ENCODE measurements at regions not wholly inside any gene's neighbourhood (a gene's known extent, or its start where the extent isn't known, plus 50 kb on each side); places are given as distances from the start of the nearest gene placed in this dataset.
"Not testable (repeated sequence)": the region's sequence is repeated elsewhere in the genome, so short reads cannot be mapped to it uniquely, and the experiment has no call there.

GRCh38 chr5:91820874-91821273, 437.8 kb upstream of the ARRDC3 start:
- no peak for DNase-seq (ENCODE audit: low spot score)

- DNase-seq (ENCODE audit: low spot score), result no peak
These were observed 433.6 kb upstream of the ARRDC3 start for GRCh38 chr5:91816681-91817080.

GRCh38 chr5:91797576-91797975, 414.5 kb upstream of the ARRDC3 start:
- DNase-seq (ENCODE audit: low spot score), result no peak

GRCh38 chr5:91794856-91795548, 411.9 kb upstream of the ARRDC3 start:
- DNase-seq (ENCODE audit: low spot score), result no peak

GRCh38 chr5:91794455-91794854, 411.3 kb upstream of the ARRDC3 start:
- DNase-seq (ENCODE audit: low spot score), result no peak

GRCh38 chr5:91787718-91788117, 404.6 kb upstream of the ARRDC3 start:
- DNase-seq (ENCODE audit: low spot score), result no peak

GRCh38 chr5:91777671-91778070, 394.6 kb upstream of the ARRDC3 start:
- no peak for DNase-seq (ENCODE audit: low spot score)

- DNase-seq (ENCODE audit: low spot score), result no peak
These were observed 393.1 kb upstream of the ARRDC3 start for GRCh38 chr5:91776249-91776648.

- DNase-seq (ENCODE audit: low spot score), result no peak
These were observed 387.3 kb upstream of the ARRDC3 start for GRCh38 chr5:91770400-91770799.

- not testable (repeated sequence) for DNase-seq (ENCODE audit: low spot score)
These were observed 374.3 kb upstream of the ARRDC3 start for GRCh38 chr5:91757383-91757782.

GRCh38 chr5:91754990-91755389, 371.9 kb upstream of the ARRDC3 start:
- no peak for DNase-seq (ENCODE audit: low spot score)

GRCh38 chr5:91744470-91744869, 361.4 kb upstream of the ARRDC3 start:
- DNase-seq (ENCODE audit: low spot score), result not testable (repeated sequence)

GRCh38 chr5:91742550-91742949, 359.4 kb upstream of the ARRDC3 start:
- no peak for DNase-seq (ENCODE audit: low spot score)

- DNase-seq (ENCODE audit: low spot score), result no peak
These were observed 358.8 kb upstream of the ARRDC3 start for GRCh38 chr5:91741764-91742505.

GRCh38 chr5:91730026-91730425, 346.9 kb upstream of the ARRDC3 start:
- DNase-seq (ENCODE audit: low spot score), result no peak

- no peak for DNase-seq (ENCODE audit: low spot score)
These were observed 344.3 kb upstream of the ARRDC3 start for GRCh38 chr5:91727463-91727862.

GRCh38 chr5:91722736-91723467, 339.8 kb upstream of the ARRDC3 start:
- DNase-seq (ENCODE audit: low spot score), result no peak

GRCh38 chr5:91712718-91713117, 329.6 kb upstream of the ARRDC3 start:
- no peak for DNase-seq (ENCODE audit: low spot score)

GRCh38 chr5:91707521-91707841, 324.4 kb upstream of the ARRDC3 start:
- DNase-seq (ENCODE audit: low spot score), result no peak

- DNase-seq (ENCODE audit: low spot score), result no peak
These were observed 323.8 kb upstream of the ARRDC3 start for GRCh38 chr5:91706785-91707520.

- DNase-seq (ENCODE audit: low spot score), result no peak
These were observed 320.0 kb upstream of the ARRDC3 start for GRCh38 chr5:91703128-91703527.

- DNase-seq (ENCODE audit: low spot score), result no peak
These were observed 316.3 kb upstream of the ARRDC3 start for GRCh38 chr5:91699429-91699828.
